ENCODE measurements at regions not wholly inside any gene's neighbourhood (a gene's known extent, or its start where the extent isn't known, plus 50 kb on each side); places are given as distances from the start of the nearest gene placed in this dataset.
A peak's percentile ranks its signal among the peaks of the same experiment; 100 is the strongest.

DNA sequence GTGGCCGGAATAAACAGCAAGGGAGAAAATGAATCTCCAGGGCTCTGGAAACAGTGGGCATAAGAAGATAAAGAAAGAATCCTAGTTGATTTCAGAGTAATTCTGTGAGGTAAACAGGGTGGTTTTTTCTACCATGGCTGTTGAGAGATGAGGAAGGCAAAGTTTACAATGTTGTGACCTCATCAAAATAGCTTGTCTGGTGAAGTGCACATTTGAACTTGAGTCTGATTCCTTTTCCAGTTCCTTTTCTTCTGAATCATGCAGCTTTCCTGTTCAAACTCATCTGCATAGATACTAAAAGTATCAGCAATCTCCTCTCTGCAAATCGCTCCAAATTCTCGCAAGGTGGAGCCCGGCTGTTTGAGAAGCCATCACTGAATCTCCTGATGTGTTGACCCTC lies 161.7 kb downstream of the PLPP3 start:
- DNase-seq, result no peak

DNA sequence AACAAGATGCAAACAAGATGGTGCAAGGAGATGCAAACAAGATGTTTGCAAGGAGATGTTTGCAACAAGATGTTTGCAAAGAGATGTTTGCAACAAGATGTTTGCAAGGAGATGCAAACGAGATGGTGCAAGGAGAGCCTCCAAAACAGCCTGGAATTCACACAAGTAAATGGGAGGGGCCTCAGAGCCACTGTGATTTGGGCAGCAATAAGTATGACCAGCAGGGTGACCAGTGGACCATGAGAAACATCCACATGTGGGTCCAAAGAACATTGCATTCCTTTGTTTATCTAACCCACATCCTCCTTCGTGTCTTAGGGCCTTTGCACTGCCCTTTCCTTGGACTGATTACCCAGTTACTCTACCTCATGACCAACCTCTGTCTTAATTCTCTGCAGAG lies 162.9 kb downstream of the PLPP3 start:
- DNase-seq, result no peak

DNA sequence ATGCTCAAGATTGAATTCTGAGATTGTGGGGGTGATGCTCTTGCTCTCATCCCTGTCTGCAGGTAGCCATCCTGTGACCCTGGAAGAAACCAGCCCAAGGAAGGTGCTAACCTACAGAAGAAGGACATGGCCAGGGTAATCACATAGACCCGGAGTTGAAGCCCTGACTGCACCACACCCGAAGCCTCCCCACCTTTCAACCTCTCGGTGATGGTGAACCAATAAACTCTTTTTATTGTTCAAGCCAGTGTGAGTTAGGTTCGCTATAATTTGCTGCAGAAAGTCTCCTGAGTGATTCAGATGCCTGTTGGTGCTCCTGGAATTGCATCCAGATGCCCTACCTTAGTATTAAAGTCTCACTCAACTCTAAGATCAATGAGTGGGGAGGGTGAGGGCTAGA lies 163.6 kb downstream of the PLPP3 start:
- no peak for DNase-seq

DNA sequence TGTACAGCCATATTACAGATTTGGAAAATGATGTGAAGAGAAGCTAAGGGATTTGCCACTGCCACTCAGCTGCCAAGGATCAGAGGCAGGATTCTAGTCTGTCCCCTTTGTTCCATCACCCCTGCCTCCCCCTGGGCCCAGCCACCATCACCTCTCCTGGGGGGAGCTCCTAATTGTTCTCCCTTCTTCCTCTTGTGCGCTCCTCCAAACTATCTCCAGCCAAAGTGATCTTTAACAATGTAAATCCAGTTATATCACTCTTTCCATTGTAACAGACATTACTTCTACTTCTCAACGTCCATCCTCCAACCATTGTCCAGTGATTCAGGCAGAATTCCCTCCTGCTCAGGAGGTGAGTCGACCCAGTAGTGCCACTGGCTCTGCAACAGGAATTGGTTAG lies 164.1 kb downstream of the PLPP3 start:
- no peak for DNase-seq

DNA sequence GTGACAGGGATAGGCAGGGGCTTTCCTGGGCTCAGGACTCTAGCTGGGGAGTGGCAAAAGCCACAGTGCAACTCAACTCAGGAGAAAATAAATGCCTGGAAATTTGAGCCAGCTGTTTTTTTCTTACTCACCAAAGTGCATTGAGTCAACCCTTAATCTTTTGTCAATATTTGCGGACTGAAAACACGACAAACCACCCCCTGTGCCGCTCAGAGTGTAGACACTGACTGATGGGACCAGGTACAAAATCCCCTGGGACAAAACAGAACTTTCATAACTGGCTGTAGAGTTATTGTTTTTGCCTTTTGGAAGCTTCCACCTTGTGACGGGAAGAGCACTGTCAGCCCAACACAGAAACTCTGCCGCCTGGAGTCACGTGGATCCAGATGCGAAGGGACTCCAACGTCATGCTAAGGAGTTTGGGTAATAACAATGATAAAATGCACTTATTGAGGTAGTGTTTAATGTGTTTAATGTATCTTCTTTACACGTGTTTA lies 164.6 kb downstream of the PLPP3 start:
- DNase-seq, result peak; percentile 67

DNA sequence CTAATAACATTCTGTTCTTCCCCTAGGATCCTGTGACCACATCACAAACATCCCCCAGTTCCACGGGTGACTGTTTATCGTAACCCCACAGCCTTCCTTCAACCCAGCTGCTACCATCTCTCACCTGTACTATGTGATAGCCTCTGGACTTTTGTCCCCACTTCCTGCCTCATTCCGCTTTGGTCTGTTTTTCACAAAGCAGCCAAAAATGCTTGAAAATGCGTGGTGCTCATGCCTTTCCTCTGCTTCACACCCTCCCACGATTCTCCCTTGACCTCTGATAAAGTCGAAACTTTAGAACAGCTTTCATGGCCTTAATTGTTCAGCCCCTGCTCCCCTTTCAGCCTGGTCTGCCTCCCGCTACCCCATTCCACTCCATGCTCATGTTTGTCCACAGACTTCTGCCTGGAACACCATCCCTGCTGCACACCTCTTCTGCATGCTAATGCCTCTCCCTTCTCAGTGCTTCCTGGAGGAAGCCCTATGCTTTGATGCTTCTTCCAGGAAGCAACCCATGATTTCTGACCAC lies 165.6 kb downstream of the PLPP3 start:
- no peak for DNase-seq

DNA sequence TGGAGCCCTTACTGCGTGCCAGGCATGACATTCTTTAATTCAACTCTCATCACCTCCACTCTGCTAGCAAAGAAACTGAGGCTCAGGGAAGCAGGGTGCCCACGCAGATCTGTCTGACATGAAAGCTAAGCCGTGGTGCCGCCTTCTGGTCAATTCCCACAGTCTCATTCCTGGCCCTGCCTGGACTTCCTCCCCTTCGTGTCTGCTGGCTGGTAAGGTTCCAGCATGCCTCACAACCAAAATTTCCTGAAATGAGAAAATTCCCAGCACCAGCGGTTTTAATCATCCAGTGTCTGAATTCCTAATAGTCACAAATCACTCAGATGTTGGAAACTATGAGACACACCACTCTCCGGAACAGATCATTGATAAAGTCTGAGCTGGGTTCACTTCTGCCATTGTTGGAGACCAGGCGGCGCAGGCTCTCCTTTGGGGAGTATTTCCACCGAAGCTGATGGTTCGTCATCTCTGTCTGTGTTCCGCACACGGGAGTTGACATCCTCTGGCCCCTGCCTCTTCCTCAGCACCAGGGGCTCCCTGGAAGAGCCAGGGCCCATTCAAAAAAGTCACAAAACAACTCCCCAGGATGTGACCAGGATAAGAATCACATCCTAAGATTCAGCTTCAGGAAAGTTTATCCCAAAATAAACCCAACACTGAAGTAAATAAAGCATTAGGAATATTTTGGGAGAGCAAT lies 167.7 kb downstream of the PLPP3 start:
- DNase-seq, result no peak

DNA sequence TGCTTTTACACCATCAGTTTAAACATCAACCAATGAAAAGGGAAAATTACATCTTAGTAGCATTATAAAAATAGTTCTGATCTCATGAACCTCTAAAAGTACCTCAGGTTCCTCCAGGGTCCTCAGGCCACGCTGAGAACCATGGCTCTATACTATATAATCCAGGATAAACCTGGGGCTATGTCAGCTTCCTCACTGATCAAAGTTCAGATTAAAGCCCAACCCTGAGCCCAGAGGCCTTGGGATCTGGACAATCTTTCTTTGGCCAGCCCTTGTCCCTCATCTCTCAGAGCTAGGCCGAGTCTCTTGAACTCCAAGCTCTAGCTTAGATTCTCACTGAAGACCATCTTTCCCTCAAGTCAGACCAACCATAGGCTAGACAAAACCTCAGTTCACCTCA lies 168.3 kb downstream of the PLPP3 start:
- DNase-seq, result no peak

DNA sequence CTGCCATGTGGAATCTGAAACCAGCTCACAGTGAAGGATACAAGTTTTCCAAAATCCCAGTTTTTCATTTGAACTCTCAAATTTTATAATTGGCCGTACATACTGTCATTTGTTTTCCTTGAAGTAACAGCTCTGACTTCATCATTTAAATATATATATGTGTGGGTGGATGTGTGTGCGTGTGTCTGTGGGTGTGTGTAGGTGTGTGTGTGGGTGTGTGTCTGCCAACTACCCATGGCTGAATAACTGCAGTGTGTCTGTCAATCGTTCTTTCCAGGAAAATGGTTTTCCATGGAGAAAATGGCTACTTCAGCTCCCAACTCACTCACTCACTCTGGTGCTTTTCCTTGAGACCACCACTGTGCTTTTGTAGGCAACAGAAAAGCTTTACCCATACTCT lies 169.0 kb downstream of the PLPP3 start:
- DNase-seq, result no peak

DNA sequence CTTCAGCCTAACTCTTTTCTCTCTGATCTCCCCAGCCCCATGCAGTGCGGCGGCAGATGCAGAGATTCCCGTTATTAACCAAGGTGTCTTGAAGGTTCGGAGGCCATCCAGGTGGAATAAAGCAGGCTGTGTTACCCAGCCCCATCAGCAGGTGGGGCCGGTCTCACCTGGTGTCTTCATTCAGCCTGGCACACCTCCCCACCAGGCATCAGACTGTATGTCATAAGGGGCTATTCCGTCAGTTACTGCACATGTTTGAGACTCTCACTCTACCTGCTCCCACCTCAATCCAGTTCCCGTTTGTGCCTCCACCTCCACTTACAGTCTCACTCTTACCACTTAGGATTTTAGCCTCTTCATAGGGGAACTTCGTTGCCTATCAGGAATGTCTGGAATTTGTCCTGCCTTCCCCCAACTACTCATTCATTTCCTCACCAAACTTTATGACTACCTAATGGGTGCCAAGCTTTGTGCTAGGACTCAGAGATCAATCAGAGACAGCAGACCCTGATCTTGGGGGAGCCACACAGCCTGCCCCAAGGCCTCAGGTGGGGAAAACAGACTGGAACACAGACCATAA lies 170.2 kb downstream of the PLPP3 start:
- DNase-seq, result no peak

DNA sequence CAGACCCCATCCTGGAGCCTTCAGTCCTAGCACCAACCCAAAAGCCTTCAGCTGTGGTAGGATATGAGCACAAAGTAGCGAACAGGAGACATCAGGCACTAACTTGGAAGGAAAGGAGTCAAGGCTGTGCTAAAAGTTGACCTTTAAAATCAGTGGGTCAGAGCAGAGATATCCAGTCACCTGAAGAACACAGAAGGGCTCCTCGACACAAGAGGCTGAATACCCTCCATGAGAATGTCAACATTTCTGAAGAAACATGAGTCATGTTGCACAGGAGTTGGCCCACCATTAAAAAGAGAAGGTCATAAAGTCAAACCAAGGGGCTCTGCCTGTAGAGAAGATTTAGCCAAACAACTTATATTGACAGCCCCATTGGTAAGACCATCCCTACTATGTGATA lies 172.5 kb downstream of the PLPP3 start:
- no peak for DNase-seq

DNA sequence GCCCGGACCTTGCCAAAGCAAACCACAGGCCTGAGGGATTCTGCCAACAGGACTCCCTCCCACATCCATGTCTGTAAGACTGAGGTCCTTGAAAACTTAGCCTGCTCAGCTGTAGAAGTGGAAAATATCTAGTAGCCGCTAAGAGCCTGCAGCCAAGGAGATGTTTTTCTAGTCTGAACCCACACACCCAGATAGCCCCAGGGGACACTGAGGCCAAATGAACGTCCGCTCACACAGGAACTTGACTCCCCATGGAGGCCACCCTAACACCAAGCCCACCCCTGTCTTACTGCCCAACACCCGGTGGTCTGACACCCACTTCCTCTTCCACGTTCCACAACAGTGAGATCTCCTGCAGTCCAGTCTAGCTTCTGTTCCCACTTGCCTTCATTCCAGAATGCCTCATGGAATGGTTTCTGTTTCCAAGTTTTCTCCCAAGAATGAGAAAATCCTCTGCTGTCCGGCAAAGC lies 174.8 kb downstream of the PLPP3 start:
- no peak for DNase-seq

DNA sequence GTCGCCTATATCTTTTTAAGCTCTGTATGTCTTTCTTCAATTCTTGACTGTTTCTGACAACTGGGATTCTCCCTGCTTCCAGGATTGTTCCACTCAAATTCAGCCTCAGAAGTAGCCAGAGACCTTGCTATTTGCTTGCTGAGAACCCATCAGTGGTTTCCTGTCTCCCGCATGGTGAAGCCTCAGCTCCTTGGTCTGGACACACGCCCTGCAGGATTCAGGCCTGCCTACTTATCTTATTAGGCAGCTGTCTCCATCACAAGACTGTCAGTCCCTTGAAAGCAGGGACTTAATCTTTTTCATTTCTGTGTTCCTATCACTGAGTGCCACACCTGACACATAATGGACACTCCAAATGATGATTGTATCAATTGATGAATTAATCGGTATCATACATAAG lies 175.3 kb downstream of the PLPP3 start:
- no peak for DNase-seq

DNA sequence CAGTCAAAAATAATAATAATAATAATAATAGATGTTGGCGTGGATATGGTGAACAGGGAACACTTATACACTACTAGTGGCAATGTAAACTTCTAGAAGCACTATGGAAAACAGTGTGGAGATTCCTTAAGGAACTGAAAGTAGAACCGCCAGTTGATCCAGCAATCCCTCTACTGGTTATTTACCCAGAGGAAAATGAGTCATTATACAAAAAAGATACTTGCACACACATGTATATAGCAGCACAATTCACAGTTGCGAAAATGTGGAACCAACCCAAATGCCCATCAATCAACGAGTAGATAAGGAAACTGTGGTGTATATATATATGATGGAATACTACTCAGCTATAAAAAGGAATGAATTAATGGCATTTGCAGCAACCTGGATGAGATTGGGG lies 176.0 kb downstream of the PLPP3 start:
- no peak for DNase-seq

DNA sequence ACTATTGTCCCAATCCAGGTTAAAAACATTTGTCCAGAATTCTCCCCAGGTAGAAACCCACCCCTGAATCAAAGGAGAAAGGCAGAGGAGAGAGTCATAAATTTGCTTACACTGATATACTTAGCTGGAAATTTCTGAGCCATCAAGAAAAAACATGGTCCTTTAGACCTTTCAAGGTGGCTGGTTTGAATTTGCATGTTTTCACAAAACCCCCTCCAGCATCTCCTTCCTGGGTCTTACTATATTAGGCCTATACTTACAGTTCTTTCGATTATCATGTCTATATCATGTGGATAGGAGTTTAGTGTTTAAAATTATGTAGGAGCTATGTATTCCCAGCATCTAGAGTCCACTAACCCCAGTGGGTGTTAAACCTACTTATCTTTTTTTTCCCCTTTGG lies 178.2 kb downstream of the PLPP3 start:
- DNase-seq, result no peak

DNA sequence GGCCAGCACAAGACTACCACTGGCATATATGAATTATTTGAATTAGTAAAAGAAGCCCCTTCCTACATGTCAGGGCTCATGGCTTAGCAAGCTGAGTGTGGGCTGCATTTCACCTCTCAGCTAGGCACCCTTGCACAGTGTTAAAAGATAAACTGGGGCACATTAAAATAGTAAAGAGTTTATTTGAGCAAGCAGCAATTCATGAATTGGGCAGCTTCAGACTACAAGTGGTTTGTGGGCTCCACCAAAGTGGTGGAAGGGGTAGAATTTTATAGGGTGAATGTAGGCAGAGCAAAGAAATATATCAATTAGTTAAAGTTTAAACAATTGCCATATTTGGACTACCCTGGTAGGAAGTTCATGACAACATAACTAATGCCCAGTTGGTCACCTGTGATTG lies 178.8 kb downstream of the PLPP3 start:
- no peak for DNase-seq

DNA sequence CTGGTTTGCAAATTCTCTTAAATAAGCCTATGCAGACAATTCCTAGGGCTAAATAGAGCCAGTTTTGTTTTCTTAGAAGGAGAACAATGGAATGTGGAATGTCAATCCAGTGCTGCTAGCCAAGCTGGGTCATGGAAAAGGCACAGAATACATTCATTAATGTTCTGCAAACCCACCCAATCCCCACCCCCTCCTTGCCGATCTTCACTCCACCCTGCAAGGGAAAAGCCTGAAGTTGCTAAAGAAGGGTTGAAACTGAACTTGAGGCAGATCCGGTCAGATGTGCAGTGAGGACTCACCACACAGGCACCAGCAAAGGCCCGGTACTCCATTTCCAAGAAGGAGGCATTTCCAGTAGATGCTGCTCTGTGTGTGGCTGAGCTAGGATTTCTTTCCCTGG lies 179.6 kb downstream of the PLPP3 start:
- no peak for DNase-seq

DNA sequence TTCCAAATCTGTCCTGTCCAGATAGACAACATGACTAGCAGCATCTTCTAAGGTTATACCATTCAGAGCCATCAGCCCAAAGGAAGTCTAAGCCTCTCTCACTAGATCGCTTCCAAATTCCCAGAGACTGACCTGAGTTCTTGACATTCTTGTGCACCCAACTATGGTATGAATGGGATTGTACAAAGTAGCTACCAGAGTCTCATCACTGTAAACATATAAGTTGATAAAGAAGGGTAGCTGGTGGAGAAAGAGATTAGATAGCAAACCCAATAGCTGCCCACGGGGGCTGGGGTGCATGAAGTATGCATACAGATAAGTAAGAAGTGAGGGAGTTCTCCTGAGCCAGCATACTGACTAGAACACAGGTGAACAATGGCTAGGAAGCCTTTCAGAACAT lies 180.0 kb downstream of the PLPP3 start:
- no peak for DNase-seq

DNA sequence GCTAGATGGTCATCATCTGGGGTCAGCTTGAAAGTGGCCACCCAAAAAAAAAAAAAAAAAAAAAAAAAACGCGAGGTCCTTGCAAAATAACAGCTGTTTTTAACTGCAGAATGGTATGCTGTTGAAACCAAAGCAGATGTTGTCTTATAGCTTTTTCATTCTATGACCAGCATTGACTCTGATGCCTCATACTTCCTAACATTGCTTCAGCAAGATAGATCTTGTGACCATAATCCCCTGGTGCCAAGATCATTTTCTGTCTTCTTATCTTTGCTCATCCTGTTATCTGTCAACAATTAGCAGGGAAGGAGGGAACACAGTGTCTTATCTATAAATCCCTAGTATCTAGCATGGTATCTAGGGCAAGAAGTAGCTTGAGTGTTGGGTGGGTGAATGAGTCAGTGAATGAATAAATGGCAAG lies 181.5 kb downstream of the PLPP3 start:
- DNase-seq, result no peak

DNA sequence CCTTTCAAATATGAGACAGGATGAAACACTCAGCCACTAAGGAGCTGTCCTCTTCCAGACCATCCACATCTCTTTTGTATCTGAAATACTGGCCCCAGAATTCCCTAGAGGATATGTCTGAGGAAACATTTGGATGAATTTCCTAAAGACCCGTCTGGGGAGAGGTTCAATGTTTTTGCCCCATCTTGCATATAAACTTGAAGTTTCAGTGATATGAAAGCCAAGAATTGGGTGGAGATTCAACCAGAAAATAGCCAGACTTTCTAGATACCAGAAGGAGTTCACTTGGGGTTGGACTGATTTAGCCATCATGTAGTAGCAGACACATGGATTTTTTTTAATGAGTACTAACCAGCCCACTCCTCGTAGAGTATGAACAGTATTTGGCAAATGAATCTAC lies 182.0 kb downstream of the PLPP3 start:
- DNase-seq, result no peak

DNA sequence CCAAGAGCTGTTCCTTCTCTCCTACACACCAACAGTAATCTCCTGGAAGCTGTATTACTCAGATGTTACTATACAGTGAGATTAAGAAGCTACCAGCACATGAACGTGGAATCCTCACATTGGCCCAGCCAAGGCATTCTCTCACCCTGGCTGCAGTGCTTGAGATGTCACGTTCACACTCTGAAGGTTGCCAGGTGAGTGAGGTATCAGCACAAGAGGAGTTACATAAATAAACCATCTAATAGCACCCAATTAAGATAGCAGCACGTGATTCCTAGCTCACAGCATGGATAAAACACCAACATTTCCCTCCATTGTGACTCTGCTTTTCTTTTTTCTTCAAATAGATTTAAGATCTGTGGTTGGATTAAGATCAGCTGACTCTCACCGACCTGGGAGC lies 182.8 kb downstream of the PLPP3 start:
- peak; percentile 51 for DNase-seq

DNA sequence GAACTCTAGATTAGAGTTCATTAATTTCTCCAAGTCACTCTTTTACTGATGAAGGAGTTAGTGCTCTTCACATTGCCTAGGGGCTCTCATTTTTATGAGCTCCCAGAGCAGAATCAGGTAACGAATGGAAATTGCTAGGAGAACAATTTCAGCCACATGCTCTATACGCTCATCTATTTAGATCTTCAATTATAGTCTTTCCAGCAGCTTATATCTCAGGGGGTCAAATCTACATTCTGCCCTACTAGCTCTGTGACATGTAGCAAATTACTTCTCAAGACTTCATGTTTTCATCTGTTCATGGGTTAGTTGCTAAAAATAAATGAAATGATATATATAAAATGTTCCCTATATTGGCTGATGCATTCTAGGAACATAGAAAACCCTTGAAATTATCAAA lies 183.6 kb downstream of the PLPP3 start:
- DNase-seq, result no peak

DNA sequence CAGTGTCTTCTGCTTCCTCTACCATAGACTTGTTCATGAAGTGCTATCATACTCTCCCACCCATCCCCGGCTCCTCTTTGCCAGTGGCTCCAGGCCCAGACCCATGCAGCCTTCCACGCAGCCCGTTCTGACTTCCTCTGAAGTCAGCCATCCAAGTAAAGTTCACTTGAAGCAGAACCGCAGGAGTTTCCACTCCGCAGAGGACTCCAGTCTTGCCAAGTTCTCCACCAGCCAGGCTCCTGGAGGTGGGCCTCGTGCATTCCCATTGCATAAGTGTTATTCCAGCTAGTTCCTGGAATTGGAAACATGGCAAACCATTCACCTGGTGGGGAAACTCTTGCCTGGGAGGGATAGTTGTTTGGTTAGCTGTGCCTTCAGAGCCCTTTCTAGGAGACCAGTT lies 185.1 kb downstream of the PLPP3 start:
- no peak for DNase-seq

DNA sequence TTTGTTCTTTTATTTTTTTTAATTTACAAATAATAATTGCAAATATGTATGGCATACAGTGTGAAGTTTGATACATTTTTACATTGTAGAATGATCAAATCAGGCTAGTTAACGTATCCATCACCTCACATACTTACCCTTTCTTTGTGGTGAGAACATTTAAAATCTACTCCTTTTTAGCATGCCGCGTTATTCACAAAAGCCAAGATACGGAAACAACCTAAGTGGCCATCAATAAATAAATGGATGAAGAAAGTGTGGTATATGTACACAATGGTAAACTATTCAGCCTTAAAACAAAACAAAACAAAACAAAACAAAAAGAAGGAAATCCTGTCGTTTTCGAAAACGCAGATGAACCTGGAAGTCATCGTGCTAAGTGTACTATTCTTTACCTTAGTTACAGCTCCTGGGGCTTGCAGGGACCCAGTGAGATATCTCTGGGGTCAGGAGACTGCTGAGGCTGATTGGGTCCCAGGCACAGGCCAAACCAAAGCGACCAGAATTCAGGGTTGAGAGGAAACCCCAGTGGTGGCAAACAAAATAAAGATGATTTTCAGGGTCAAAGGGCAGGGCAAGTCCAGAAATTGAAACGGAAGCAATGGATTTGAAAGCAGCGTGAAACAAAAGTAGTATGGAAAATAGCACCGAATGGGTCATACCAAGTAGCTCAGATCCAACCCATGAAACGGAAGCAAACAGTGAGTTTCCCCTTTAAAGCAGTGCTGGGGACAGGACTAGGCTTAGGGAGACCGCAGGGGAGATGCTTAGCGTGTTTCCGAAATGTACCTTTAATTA lies 188.2 kb downstream of the PLPP3 start:
- DNase-seq, result no peak

All from NCI-H774 (cell line).